GM18507 (cell line): ENCODE measurements at regions not wholly inside any gene's neighbourhood (a gene's known extent, or its start where the extent isn't known, plus 50 kb on each side); places are given as distances from the start of the nearest gene placed in this dataset.

Experiments used
- DNase-seq: peaks from one replicate; pipeline ENCODE4 v3.0.0; 2011; ENCODE audit warnings: low read depth; ENCODE audit not compliant: insufficient read length; ENCODE audit errors: extremely low spot score
- FAIRE-seq: peaks from 2 replicates; lab custom pipeline; 2011; peaks lifted over from hg19 to GRCh38; lab: Jason Lieb, UNC

DNA sequence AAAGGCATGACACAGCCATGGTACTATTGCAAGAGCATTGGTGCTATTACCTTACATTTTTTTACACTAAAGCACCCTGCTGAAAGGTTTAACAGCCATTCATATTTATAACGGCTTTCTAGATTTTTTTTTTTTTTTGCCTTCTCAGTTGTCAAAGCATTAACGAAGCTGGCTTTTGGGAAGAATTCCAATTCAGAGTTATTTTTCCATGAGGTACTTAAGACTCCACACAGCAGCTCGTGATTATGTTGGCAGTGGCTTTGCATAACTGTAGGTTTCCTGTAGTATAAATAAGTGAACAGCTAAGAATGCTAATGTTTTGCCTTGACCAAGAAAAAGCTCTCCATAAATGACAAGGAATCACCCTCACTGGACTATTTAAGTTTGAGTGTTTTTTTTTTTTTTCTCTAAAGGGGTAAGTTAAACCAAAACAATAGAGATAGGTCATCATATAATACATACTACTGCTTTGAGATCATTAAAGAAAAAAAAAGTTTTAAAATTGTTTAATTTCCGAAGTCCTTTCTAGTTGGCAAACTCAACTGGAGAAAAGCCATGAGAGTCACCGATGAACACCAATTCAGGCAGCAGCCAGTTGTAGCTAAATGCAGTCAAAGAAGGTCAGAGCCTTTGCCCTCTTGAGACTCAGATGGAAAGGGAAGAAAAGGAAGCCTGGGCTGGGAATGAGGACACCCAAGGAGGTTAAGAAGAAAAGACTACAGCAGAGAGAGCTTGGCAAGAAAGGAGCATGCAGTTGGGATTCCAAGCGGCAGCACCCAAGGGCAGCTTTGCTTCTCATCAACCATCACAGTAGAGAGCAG lies 187.4 kb upstream of the NCKAP5 start:
- DNase-seq (no peak), FAIRE-seq (no peak)

DNA sequence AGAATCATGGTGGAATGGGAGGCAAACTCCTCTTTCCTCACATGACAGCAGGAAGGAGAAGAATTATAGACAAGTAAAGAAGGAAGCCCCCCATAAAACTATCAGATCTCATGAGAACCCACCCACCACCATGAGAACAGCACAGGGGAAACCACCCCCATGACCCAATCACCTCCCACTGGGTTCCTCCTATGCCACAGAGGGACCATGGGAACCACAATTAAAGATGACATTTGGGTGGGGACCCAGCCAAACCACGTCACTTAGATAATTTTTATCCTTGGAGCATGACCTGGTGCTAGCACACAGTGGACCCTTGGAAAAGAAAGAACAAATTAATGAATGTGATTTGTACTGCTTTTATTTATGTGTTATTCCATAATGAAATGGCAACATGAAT lies 188.6 kb upstream of the NCKAP5 start:
- no peak for FAIRE-seq

GRCh38 chr2:133760376-133760775 lies 192.1 kb upstream of the NCKAP5 start:
- DNase-seq (no peak), FAIRE-seq (no peak)

More for the DNA sequence above, 188.6 kb upstream of the NCKAP5 start:
- DNase-seq = no peak

- FAIRE-seq = no peak
- no peak for DNase-seq
Observed at GRCh38 chr2:133765658-133766057, 197.4 kb upstream of the NCKAP5 start.

DNA sequence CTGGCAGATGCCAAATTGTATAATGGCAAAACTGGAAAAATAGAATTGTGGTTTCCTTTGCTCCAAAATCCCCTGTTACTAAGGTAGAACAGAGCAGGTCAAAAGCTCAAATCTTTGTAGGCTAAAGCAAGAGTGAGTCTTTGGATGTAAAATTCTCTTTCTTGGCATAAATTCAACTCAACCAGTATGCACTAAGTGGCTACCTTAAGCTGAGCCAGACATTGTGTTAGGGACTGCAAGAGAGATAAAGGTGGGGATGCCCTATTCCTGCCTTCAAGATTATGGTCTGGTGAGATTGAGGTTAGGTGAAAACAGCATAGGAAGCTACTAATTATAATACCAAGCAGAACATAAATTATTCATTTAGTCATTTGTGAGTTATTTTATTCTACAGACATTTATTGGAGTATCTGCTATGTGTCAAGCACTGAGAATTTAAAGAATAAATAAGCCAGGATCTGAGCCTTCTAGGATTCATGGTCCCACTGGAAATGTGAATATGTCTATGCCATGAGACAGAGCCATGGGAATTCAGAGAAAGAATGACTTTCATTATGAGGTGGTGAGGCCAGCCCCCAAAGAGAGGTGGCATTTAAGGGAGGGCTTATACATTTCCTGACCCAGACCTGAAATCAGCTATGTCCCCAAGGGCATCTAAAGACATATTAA lies 198.0 kb upstream of the NCKAP5 start:
- no peak for DNase-seq
- no peak for FAIRE-seq

DNA sequence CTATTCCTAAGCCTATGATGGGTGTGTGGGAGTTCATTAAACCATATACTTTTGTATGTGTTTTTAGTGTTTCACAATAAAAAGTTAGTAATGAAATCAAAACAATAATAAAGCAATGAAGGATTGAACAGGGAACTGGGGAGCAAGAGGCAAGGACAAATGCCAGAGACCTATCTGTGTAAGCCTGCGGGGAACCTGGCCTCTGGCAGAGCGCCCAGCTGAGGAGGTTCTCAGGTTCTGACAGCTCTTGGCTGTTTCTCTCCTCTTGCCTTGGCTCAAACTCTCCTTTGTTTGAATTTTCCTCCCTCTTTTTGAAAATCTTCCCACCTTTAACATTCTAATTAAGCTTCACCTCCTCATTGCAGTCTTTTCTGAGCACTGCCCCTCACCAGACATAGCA lies 200.0 kb upstream of the NCKAP5 start:
- DNase-seq (no peak), FAIRE-seq (no peak)

GRCh38 chr2:133768658-133769435 lies 200.6 kb upstream of the NCKAP5 start:
- DNase-seq (no peak), FAIRE-seq (no peak)

- DNase-seq (no peak), FAIRE-seq (no peak)
Observed at GRCh38 chr2:133773854-133774653, 205.8 kb upstream of the NCKAP5 start.

- DNase-seq (no peak), FAIRE-seq (no peak)
Observed at GRCh38 chr2:133774654-133775015, 206.4 kb upstream of the NCKAP5 start.

- no peak for FAIRE-seq
- DNase-seq = no peak
Observed at GRCh38 chr2:133776936-133777573, 208.8 kb upstream of the NCKAP5 start.

GRCh38 chr2:133777574-133777960 lies 209.3 kb upstream of the NCKAP5 start:
- no peak for DNase-seq
- no peak for FAIRE-seq

DNA sequence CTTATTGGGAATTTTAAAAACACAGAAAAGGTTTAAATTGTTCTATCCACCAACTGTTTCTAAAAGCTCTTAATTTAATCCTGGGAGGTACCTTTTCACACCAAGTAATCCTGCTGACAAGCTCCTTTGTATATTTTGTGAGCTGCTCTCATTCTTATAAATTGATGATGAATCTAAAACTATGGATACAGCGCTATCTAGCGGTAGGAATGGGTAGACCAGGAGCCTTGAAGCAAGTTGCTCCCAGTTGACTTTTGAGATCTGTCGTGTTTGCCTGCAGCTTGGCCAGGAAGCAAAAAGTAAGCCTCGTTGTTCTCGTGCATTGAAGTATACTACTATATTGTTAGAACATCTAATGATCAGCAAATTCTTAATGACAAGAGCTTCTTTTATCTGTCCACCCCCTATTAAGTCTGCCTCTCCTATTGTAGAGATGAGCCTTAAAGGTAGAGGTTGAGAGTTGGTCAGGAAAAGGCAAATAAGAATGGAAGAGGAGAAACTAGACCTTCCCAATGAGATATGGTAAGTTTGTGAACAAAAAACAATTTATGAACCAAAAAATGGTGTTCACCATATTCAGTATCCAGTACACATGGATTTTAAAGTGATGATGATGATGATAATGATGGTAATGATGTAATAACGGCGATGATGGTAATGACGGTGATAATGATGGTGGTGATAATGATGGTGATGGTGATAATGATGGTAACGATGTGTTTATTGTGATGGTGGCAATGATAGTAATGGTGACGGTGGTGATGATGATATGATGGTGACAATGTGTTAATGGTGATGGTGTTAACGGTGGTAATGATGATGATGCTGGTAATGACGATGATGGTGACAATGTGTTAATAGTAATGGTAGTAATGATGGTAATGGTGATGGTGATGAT lies 212.1 kb upstream of the NCKAP5 start:
- DNase-seq = no peak
- FAIRE-seq = peak; percentile 83

- FAIRE-seq = no peak
- no peak for DNase-seq
Observed at GRCh38 chr2:133780997-133781513, 212.8 kb upstream of the NCKAP5 start.

DNA sequence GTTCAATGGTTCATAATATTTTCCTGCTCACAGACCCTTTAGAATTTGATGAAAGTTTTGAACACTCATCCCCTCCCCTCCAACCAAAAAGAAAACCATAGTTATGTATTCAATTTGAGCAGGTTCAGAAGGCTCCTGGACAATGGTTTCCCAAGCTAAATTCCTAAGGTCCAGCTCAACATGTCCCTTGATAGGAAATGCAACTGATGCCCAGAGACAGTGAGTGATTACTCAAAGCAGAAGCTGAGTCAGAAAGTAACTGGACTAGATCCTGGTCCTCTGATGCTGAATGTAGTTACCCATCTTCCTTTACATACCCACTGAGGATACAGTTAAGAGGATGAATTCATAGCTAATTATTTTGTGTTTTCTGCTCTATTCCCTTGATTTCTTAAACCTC lies 218.9 kb upstream of the NCKAP5 start:
- no peak for DNase-seq
- no peak for FAIRE-seq

GRCh38 chr2:133787651-133788050 lies 219.4 kb upstream of the NCKAP5 start:
- DNase-seq (no peak), FAIRE-seq (no peak)

GRCh38 chr2:133788386-133788785 lies 220.1 kb upstream of the NCKAP5 start:
- DNase-seq = no peak
- no peak for FAIRE-seq

DNA sequence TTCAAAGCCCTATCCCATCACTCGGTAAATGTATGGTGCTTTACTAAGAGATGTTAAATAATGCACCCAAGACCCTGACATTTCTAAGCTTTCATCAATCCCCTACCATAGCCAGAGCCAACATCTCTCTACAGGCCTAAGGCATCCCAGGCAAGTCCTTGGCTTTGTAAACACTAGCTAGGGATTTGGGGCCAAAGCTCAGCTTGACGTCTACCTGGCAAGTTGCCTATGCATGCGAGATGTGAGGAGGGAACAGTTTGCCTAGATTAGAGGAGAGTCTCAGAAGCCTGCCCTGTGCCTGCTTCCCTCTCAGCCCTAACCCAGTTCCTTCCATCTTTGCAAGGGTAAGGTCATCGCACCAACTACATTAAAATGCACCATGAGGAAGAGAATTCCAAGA lies 221.5 kb upstream of the NCKAP5 start:
- no peak for FAIRE-seq
- no peak for DNase-seq

- DNase-seq (no peak), FAIRE-seq (no peak)
Observed at GRCh38 chr2:133790711-133791110, 222.4 kb upstream of the NCKAP5 start.
